Activated T-helper 17 cell treated with anti-CD3 and anti-CD28 coated beads, Interleukin-2, amount 50 U/mL, for 72 hours (primary cell): ENCODE measurements at regions not wholly inside any gene's neighbourhood (a gene's known extent, or its start where the extent isn't known, plus 50 kb on each side); places are given as distances from the start of the nearest gene placed in this dataset.

Experiments
- ATAC-seq: fragments of 150-1000 bp; cut with Tn5 transposase; replicated peaks from 2 replicates; pipeline ENCODE4 v1.10.0; 2021; ENCODE audit warnings: mild to moderate bottlenecking, moderate library complexity
- H3K27ac Mint-ChIP-seq: one replicate; pipeline ENCODE4 v1.8.0; 2022; ENCODE audit warnings: mixed read lengths
- H3K27me3 Mint-ChIP-seq: one replicate; pipeline ENCODE4 v1.8.0; 2022; ENCODE audit warnings: mixed read lengths
- H3K36me3 Mint-ChIP-seq: one replicate; pipeline ENCODE4 v1.8.0; 2022; ENCODE audit warnings: low read depth, mild to moderate bottlenecking, mixed read lengths
- H3K4me1 Mint-ChIP-seq: one replicate; pipeline ENCODE4 v1.8.0; 2022; ENCODE audit warnings: mixed read lengths
- H3K4me3 Mint-ChIP-seq: one replicate; pipeline ENCODE4 v1.8.0; 2022; ENCODE audit warnings: mild to moderate bottlenecking, mixed read lengths
- H3K9me3 Mint-ChIP-seq: one replicate; pipeline ENCODE4 v1.8.0; 2022; ENCODE audit warnings: mixed read lengths

GRCh38 chr7:84538268-84538667 lies 343.7 kb upstream of the SEMA3A start:
- Mint-ChIP-seq H3K27ac (no peak overlapping the region), H3K4me1 (no peaks in the 10 kb centered on the region), H3K36me3 (no peaks in the 10 kb centered on the region), H3K9me3 (peaks cover 5% of the 10 kb centered on the region), H3K4me3 (no peak overlapping the region), H3K27me3 (no peaks in the 10 kb centered on the region)
- no peak for ATAC-seq

GRCh38 chr7:84536271-84536870 lies 341.8 kb upstream of the SEMA3A start:
- H3K36me3 Mint-ChIP-seq, result no peaks in the 10 kb centered on the region
- no peak overlapping the region for H3K4me3 Mint-ChIP-seq
- ATAC-seq, result no peak
- no peak overlapping the region for H3K27ac Mint-ChIP-seq
- no peaks in the 10 kb centered on the region for H3K4me1 Mint-ChIP-seq
- H3K27me3 Mint-ChIP-seq, result no peaks in the 10 kb centered on the region
- H3K9me3 Mint-ChIP-seq, result peaks cover 5% of the 10 kb centered on the region

- H3K4me3 Mint-ChIP-seq, result no peak overlapping the region
- H3K27me3 Mint-ChIP-seq, result no peaks in the 10 kb centered on the region
- ATAC-seq, result no peak
- H3K36me3 Mint-ChIP-seq, result no peaks in the 10 kb centered on the region
- no peaks in the 10 kb centered on the region for H3K4me1 Mint-ChIP-seq
- H3K9me3 Mint-ChIP-seq, result peaks cover 5% of the 10 kb centered on the region
- H3K27ac Mint-ChIP-seq, result no peak overlapping the region
Observed at GRCh38 chr7:84535580-84536270, 341.1 kb upstream of the SEMA3A start.

- H3K27me3 Mint-ChIP-seq, result no peaks in the 10 kb centered on the region
- ATAC-seq, result no peak
- no peaks in the 10 kb centered on the region for H3K4me1 Mint-ChIP-seq
- H3K4me3 Mint-ChIP-seq, result no peak overlapping the region
- no peaks in the 10 kb centered on the region for H3K36me3 Mint-ChIP-seq
- peaks cover 5% of the 10 kb centered on the region for H3K9me3 Mint-ChIP-seq
- no peak overlapping the region for H3K27ac Mint-ChIP-seq
Observed at GRCh38 chr7:84533182-84533581, 338.6 kb upstream of the SEMA3A start.

GRCh38 chr7:84532196-84532595 lies 337.6 kb upstream of the SEMA3A start:
- no peak for ATAC-seq
- no peaks in the 10 kb centered on the region for H3K27me3 Mint-ChIP-seq
- no peaks in the 10 kb centered on the region for H3K36me3 Mint-ChIP-seq
- no peaks in the 10 kb centered on the region for H3K4me1 Mint-ChIP-seq
- H3K9me3 Mint-ChIP-seq, result peaks cover 5% of the 10 kb centered on the region
- H3K27ac Mint-ChIP-seq, result no peak overlapping the region
- no peak overlapping the region for H3K4me3 Mint-ChIP-seq

GRCh38 chr7:84529480-84530205 lies 335.1 kb upstream of the SEMA3A start:
- Mint-ChIP-seq H3K36me3 (no peaks in the 10 kb centered on the region), H3K4me3 (no peak overlapping the region), H3K9me3 (no peaks in the 10 kb centered on the region)

GRCh38 chr7:84528756-84529479 lies 334.3 kb upstream of the SEMA3A start:
- no peaks in the 10 kb centered on the region for H3K36me3 Mint-ChIP-seq
- no peaks in the 10 kb centered on the region for H3K27me3 Mint-ChIP-seq
- H3K9me3 Mint-ChIP-seq, result no peaks in the 10 kb centered on the region
- no peak overlapping the region for H3K27ac Mint-ChIP-seq
- ATAC-seq, result no peak
- H3K4me1 Mint-ChIP-seq, result no peaks in the 10 kb centered on the region
- H3K4me3 Mint-ChIP-seq, result no peak overlapping the region

More at GRCh38 chr7:84529480-84530205, 335.1 kb upstream of the SEMA3A start:
- ATAC-seq, result no peak
- Mint-ChIP-seq H3K4me1 (no peaks in the 10 kb centered on the region), H3K27ac (no peak overlapping the region), H3K27me3 (no peaks in the 10 kb centered on the region)

GRCh38 chr7:84524714-84525694 lies 330.4 kb upstream of the SEMA3A start:
- Mint-ChIP-seq H3K9me3 (no peaks in the 10 kb centered on the region), H3K36me3 (no peaks in the 10 kb centered on the region), H3K27ac (no peak overlapping the region), H3K4me3 (no peak overlapping the region), H3K27me3 (no peaks in the 10 kb centered on the region), H3K4me1 (no peaks in the 10 kb centered on the region)
- no peak for ATAC-seq

GRCh38 chr7:84513061-84513460 lies 318.5 kb upstream of the SEMA3A start:
- H3K27ac Mint-ChIP-seq, result no peak overlapping the region
- peaks cover 5% of the 10 kb centered on the region for H3K9me3 Mint-ChIP-seq
- H3K27me3 Mint-ChIP-seq, result no peaks in the 10 kb centered on the region
- H3K4me1 Mint-ChIP-seq, result no peaks in the 10 kb centered on the region
- no peak overlapping the region for H3K4me3 Mint-ChIP-seq
- ATAC-seq, result no peak
- no peaks in the 10 kb centered on the region for H3K36me3 Mint-ChIP-seq

GRCh38 chr7:84512055-84512454 lies 317.5 kb upstream of the SEMA3A start:
- no peaks in the 10 kb centered on the region for H3K36me3 Mint-ChIP-seq
- no peak for ATAC-seq
- no peaks in the 10 kb centered on the region for H3K4me1 Mint-ChIP-seq
- no peak overlapping the region for H3K27ac Mint-ChIP-seq
- H3K9me3 Mint-ChIP-seq, result peaks cover 5% of the 10 kb centered on the region
- no peaks in the 10 kb centered on the region for H3K27me3 Mint-ChIP-seq
- no peak overlapping the region for H3K4me3 Mint-ChIP-seq

- Mint-ChIP-seq H3K4me1 (no peaks in the 10 kb centered on the region), H3K36me3 (no peaks in the 10 kb centered on the region), H3K27me3 (no peaks in the 10 kb centered on the region), H3K27ac (no peak overlapping the region), H3K9me3 (peaks cover 5% of the 10 kb centered on the region), H3K4me3 (no peak overlapping the region)
- ATAC-seq, result no peak
Observed at GRCh38 chr7:84510505-84510904, 315.9 kb upstream of the SEMA3A start.

GRCh38 chr7:84509522-84509921 lies 314.9 kb upstream of the SEMA3A start:
- no peak overlapping the region for H3K4me3 Mint-ChIP-seq
- peaks cover 5% of the 10 kb centered on the region for H3K9me3 Mint-ChIP-seq
- H3K36me3 Mint-ChIP-seq, result no peaks in the 10 kb centered on the region
- no peaks in the 10 kb centered on the region for H3K4me1 Mint-ChIP-seq
- H3K27me3 Mint-ChIP-seq, result no peaks in the 10 kb centered on the region
- H3K27ac Mint-ChIP-seq, result no peak overlapping the region
- ATAC-seq, result no peak

GRCh38 chr7:84508606-84509005 lies 314.0 kb upstream of the SEMA3A start:
- Mint-ChIP-seq H3K27ac (no peak overlapping the region), H3K9me3 (peaks cover 5% of the 10 kb centered on the region), H3K4me1 (no peaks in the 10 kb centered on the region), H3K4me3 (no peak overlapping the region), H3K27me3 (no peaks in the 10 kb centered on the region), H3K36me3 (no peaks in the 10 kb centered on the region)
- no peak for ATAC-seq

- Mint-ChIP-seq H3K27ac (no peak overlapping the region), H3K9me3 (peaks cover 5% of the 10 kb centered on the region), H3K36me3 (no peaks in the 10 kb centered on the region), H3K27me3 (no peaks in the 10 kb centered on the region), H3K4me3 (no peak overlapping the region), H3K4me1 (no peaks in the 10 kb centered on the region)
- ATAC-seq, result no peak
Observed at GRCh38 chr7:84507529-84507928, 312.9 kb upstream of the SEMA3A start.
